Vagina (tissue), 2 donors: ENCODE measurements at regions not wholly inside any gene's neighbourhood (a gene's known extent, or its start where the extent isn't known, plus 50 kb on each side); places are given as distances from the start of the nearest gene placed in this dataset.

Source experiments
- DNase-seq, 2 donors: peaks; one replicate each; pipeline ENCODE4 v3.0.0-alpha.2; 2017; ENCODE audit errors: extremely low spot score in 2 of 2
- H3K27ac ChIP-seq: fragments of 200-600 bp; sonication (generic); one replicate; pipeline ENCODE4 v1.5.1; 2019
- H3K27me3 ChIP-seq: fragments of 200-600 bp; sonication (generic); one replicate; pipeline ENCODE4 v1.5.1; 2019
- H3K36me3 ChIP-seq, 2 donors: fragments of 200-600 bp; sonication (generic); one replicate each; pipeline ENCODE4 v1.5.1; 2017 to 2019
- H3K4me1 ChIP-seq: fragments of 200-600 bp; sonication (generic); one replicate; pipeline ENCODE4 v1.5.1; 2019
- H3K4me3 ChIP-seq, 2 donors: fragments of 200-600 bp; sonication (generic); 1 replicate in 1 of 2; 2 replicates in 1 of 2; pipeline ENCODE4 v1.5.1; 2016 to 2019
- H3K9me3 ChIP-seq: fragments of 200-600 bp; sonication (generic); one replicate; pipeline ENCODE4 v1.5.1; 2019
- POLR2A ChIP-seq, 2 donors: fragments of 450-650 bp; IDR thresholded peaks; one replicate each; pipeline ENCODE4 v1.6.1; 2017; ENCODE audit warnings: antibody characterized with exemption in 2 of 2, mild to moderate bottlenecking in 2 of 2, moderate library complexity in 2 of 2
- POLR2AphosphoS5 ChIP-seq, 2 donors: sonication (generic); formaldehyde crosslinking; IDR thresholded peaks; one replicate each; pipeline ENCODE4 v1.9.0; 2017; ENCODE audit warnings: antibody characterized with exemption in 2 of 2, mild to moderate bottlenecking in 2 of 2, low read depth in 1 of 2; ENCODE audit not compliant: insufficient read depth in 1 of 2
- intact Hi-C: fragments of 100-400 bp; cut with DNase I; formaldehyde crosslinking; loops from one replicate; pipeline ENCODE4 v1.15.1; 2023
- TF ChIP-seq, protein P1 (sequence below), 3 experiments: fragments of 450-650 bp in 2 of 3; fragments of 200-600 bp in 1 of 3; sonication (generic) in 1 of 3; IDR thresholded peaks; one replicate each; pipeline ENCODE4 v1.5.1; 2017 to 2019; ENCODE audit warnings: antibody characterized with exemption in 3 of 3, mild to moderate bottlenecking in 2 of 3, moderate library complexity in 2 of 3

DNA sequence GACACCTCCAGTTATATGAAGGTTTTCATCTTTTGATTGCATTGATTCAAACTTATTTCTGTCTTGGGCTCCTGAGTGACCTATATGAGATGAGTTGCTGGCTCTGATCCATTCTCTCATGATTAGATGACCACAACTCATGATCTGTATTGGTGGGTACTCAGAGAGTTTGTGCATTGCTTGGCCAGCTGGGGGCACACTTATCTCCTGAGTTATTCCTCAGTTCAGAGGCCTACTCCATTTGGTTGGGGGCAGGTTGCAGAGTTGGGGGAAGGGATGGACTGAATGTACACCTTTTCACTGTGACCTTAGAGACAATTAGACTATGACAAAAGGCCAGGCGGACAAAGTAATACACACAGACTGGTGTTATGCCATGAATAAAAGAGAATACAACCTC lies 166.2 kb upstream of the SEMA6D start:
- intact Hi-C loops, result no loop called here
- Histone ChIP-seq H3K27me3 (no peaks in the 10 kb centered on the region), H3K4me3 (no peak overlapping the region), H3K27ac (no peak overlapping the region), H3K9me3 (no peaks in the 10 kb centered on the region), H3K36me3 (no peaks in the 10 kb centered on the region), H3K4me1 (no peaks in the 10 kb centered on the region)
- TF ChIP-seq POLR2A (IDR thresholded peaks at IDR 0.05) (no peak), POLR2AphosphoS5 (IDR thresholded peaks at IDR 0.05; ENCODE audit: insufficient read depth in 1 of 2, low read depth in 1 of 2) (no peak)
- TF ChIP-seq, protein P1, sequence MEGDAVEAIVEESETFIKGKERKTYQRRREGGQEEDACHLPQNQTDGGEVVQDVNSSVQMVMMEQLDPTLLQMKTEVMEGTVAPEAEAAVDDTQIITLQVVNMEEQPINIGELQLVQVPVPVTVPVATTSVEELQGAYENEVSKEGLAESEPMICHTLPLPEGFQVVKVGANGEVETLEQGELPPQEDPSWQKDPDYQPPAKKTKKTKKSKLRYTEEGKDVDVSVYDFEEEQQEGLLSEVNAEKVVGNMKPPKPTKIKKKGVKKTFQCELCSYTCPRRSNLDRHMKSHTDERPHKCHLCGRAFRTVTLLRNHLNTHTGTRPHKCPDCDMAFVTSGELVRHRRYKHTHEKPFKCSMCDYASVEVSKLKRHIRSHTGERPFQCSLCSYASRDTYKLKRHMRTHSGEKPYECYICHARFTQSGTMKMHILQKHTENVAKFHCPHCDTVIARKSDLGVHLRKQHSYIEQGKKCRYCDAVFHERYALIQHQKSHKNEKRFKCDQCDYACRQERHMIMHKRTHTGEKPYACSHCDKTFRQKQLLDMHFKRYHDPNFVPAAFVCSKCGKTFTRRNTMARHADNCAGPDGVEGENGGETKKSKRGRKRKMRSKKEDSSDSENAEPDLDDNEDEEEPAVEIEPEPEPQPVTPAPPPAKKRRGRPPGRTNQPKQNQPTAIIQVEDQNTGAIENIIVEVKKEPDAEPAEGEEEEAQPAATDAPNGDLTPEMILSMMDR (IDR thresholded peaks at IDR 0.05), result no peak
- DNase-seq, result no peak

DNA sequence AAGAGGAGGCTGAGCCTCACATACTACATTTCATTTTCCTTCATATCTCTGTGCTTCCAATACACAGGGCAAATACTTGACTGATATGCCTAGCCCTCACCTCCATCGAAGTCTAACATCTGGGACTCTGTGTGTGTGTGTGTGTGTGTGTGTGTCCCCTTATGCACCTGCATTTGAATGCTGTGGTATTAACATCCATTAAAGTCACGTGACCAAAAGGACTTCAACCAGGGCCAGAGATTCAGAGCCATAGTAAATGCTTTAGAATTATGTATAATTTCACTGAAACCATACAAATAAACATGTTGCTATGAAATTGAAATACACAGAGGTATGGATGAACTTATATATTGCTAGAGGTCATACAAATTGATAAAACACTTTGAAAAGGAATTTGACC lies 165.8 kb upstream of the SEMA6D start:
- Histone ChIP-seq H3K27ac (no peak overlapping the region), H3K4me3 (no peak overlapping the region), H3K9me3 (no peaks in the 10 kb centered on the region), H3K36me3 (no peaks in the 10 kb centered on the region), H3K4me1 (no peaks in the 10 kb centered on the region), H3K27me3 (no peaks in the 10 kb centered on the region)
- TF ChIP-seq, protein P1 (IDR thresholded peaks at IDR 0.05), result no peak
- TF ChIP-seq POLR2A (IDR thresholded peaks at IDR 0.05) (no peak), POLR2AphosphoS5 (IDR thresholded peaks at IDR 0.05; ENCODE audit: insufficient read depth in 1 of 2, low read depth in 1 of 2) (no peak)
- DNase-seq, result no peak
- intact Hi-C loops, result no loop called here

DNA sequence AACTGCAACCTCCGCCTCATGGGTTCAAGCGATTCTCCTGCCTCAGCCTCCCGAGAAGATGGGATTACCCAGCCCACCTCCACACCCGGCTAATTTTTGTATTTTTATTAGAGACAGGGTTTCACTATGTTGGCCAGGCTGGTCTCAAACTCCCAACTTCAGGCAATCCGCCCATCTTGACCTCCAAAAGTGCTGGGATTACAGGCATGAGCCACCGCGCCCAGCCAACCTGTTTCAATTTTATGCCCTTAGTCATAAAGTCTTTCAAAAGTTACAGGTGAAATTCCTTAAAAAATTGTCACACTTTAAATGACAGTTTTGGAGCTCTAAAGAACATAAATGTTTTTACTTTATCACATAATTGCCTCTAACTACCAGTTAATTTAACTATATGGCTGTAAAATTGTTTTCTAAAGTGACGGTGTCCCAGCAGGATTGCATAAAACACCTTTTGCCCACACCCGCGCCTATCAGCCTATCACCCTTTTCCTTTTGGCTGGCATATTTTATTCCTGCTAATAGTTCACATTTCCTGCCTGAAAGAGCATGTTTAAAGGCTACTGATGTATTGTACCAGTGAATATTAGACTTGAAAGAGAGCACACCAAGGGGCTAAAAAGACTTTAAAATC lies 164.2 kb upstream of the SEMA6D start:
- no peaks in the 10 kb centered on the region for H3K9me3 ChIP-seq
- H3K4me1 ChIP-seq, result no peaks in the 10 kb centered on the region
- intact Hi-C loops, result no loop called here
- H3K27me3 ChIP-seq, result no peaks in the 10 kb centered on the region
- no peak overlapping the region for H3K27ac ChIP-seq
- no peaks in the 10 kb centered on the region for H3K36me3 ChIP-seq
- no peak overlapping the region for H3K4me3 ChIP-seq
- no peak for DNase-seq
- TF ChIP-seq POLR2A (IDR thresholded peaks at IDR 0.05) (no peak), POLR2AphosphoS5 (IDR thresholded peaks at IDR 0.05; ENCODE audit: insufficient read depth in 1 of 2, low read depth in 1 of 2) (no peak)
- TF ChIP-seq, protein P1 (IDR thresholded peaks at IDR 0.05), result no peak

DNA sequence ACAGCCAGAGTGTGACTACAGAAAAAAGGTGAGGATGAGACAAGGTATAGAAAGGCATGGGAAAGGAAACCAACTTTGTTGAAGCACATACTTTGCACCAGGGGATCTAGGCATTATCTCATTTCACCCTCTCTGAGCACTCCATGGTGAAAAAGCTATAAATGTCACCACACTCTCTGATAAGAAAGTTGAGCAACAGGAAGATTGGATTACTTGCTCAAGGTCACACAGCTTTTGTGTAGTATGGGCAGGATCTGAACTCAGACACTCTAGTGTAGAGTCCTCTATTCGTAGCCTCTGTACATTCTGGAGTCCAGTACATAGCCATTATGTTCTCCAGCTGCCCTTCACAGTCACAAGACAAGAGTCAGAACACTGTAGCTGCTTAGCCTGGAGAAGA lies 163.4 kb upstream of the SEMA6D start:
- Histone ChIP-seq H3K36me3 (no peaks in the 10 kb centered on the region), H3K4me3 (no peak overlapping the region), H3K27me3 (no peaks in the 10 kb centered on the region), H3K27ac (no peak overlapping the region), H3K4me1 (no peaks in the 10 kb centered on the region), H3K9me3 (no peaks in the 10 kb centered on the region)
- TF ChIP-seq, protein P1 (IDR thresholded peaks at IDR 0.05), result no peak
- TF ChIP-seq POLR2AphosphoS5 (IDR thresholded peaks at IDR 0.05; ENCODE audit: insufficient read depth in 1 of 2, low read depth in 1 of 2) (no peak), POLR2A (IDR thresholded peaks at IDR 0.05) (no peak)
- DNase-seq, result no peak
- intact Hi-C loops, result no loop called here

DNA sequence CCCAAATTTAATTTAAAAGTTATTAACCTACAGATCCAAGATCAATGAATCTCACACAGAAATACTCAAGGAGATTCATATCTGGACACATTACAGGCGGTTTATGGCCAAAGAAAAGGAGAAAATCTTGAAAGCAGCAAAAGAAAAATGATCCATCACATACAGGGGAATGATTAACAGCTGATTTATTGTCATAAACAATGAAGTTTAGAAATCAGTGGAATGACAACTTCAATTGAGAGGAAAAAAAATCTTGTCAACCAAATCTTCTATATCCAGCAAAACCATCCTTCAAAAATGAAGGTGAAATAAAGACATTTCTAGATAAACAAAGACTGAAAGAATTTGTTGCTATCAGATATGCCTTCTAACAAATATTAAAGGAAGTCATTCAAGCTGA lies 156.2 kb upstream of the SEMA6D start:
- intact Hi-C loops, result no loop called here
- no peaks in the 10 kb centered on the region for H3K27me3 ChIP-seq
- no peak for DNase-seq
- H3K27ac ChIP-seq, result no peak overlapping the region
- H3K9me3 ChIP-seq, result peaks cover 4% of the 10 kb centered on the region
- no peaks in the 10 kb centered on the region for H3K36me3 ChIP-seq
- H3K4me3 ChIP-seq, result no peak overlapping the region
- TF ChIP-seq POLR2A (IDR thresholded peaks at IDR 0.05) (no peak), POLR2AphosphoS5 (IDR thresholded peaks at IDR 0.05; ENCODE audit: insufficient read depth in 1 of 2, low read depth in 1 of 2) (no peak)
- TF ChIP-seq, protein P1 (IDR thresholded peaks at IDR 0.05), result no peak
- no peaks in the 10 kb centered on the region for H3K4me1 ChIP-seq
